Lung microvascular endothelial cell (primary cell): ENCODE measurements at regions not wholly inside any gene's neighbourhood (a gene's known extent, or its start where the extent isn't known, plus 50 kb on each side); places are given as distances from the start of the nearest gene placed in this dataset.
"Not testable (repeated sequence)": the region's sequence is repeated elsewhere in the genome, so short reads cannot be mapped to it uniquely, and the experiment has no call there.

Experiments
- DNase-seq, 2 donors: peaks; one replicate each; pipeline versions ENCODE4 v3.0.0 to v3.0.0-alpha.2; 2010; ENCODE audit warnings: low read depth in 2 of 2

DNA sequence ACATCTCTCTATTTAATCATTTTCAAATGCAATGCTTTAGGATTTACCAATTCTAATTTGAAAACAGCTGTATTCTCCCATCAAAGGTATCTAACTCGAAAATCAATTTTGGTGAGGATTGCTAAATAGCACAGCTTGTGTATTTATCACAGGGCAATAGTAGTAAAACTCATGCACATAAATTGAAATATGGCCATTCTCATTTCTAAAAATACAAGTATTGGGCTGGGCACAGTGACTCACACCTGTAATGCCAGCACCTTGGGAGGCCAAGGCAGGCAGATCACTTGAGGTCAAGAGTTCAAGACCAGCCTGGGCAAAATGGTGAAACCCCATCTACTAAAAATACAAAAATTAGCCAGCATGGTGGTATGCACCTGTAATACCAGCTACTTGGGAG is 164.8 kb upstream of the RASA1 start:
- DNase-seq = no peak

DNA sequence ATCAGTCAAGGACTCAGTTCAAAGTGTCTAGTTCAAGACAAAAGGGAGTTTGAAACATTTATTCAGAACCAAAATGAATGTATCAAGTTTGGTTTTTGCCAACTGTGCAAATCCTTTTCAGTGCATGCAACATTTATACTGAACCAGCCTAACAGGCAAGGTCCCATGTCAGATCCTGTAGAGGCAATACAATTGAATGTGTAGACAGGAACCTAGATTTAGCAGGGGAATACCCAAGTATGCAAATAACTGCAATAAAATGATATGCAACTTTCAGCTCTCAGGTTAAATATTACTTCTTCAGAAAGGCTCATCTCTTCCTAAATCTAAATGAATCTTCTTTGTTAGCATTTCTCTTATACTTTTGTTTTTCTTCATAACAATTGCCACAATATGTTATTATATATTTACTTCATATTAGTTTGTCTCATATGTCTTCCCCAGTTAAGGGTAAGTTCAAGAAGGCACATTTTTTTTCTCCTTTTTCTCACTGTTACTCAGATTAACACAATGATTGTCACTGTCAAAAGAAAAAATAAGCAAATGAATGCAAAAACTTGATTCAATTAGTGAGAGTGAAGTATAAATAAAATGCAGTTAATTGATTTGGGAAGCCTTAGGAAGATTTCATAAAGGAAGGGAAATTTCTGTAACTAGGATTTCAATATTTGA is 163.9 kb upstream of the RASA1 start:
- DNase-seq = peak in 1 of 2 donors; percentile 33

DNA sequence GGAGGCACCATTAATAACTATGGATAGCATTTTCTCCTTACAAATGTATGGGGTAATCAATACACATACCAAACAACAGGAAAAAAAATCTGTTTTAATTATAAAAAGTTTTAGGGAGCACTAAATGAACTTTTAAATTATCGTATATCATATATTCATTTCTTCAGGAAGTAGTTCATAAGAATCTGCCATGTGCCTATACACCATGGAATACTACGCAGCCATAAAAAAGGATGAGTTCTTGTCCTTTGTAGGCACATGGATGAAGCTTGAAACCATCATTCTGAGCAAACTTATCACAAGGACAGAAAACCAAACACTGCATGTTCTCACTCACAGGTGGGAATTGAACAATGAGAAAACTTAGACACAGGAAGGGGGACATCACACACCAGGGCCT is 162.1 kb upstream of the RASA1 start:
- no peak for DNase-seq

DNA sequence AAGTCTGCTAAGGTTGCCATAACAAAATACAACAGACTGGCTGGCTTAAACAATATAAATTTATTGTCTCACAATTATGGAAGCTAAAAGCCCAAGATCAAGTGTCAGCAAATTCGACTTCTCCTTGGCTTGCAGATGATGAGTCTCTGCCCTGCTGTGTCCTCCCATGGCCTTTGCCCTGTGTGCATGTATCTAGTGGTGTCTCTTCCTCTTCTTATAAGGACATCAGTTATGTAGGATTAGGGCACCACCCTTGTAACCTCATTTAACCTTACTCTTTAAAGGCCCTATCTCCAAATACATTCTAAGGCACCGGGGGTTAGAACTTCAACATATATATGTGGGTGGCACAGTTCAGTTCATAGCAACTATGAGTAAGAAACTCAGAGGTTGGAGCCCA is 157.9 kb upstream of the RASA1 start:
- DNase-seq = no peak

DNA sequence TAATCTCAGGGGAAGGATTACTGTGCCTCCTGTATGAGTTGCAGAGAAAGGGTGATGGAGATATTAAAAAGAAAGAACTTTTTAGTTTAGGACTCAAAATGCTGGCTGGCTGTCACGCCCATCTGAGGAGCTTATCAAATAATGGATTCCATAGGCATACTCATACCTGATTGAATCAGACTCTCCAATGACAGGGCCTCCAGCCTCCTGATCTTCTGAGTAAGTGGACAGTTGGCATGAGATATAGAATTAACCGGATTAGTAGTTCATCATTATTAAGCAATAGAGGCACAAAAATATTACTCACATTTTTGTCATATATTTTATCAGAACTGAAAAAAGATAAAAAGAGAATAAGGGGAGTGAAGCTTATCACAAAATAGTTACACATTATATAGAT is 157.0 kb upstream of the RASA1 start:
- DNase-seq = no peak

DNA sequence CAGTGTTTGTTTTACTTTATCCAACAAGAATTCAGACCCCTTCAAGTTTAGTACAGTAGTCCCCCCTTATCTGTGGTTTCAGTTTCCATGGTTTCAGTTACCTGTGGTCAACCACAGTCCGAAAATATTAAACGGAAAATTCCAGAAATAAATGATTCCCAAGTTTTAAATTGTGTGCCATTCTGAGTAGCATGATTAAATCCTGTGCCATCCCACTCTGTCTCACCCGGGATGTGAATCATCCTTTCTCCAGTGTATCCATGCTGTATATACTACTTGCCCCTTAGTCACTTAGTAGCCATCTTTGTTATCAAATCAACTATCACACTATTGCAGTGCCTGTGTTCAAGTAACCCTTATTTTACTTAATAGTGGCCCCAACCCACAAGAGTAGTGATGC is 153.8 kb upstream of the RASA1 start:
- peak in 1 of 2 donors; percentile 48 for DNase-seq

DNA sequence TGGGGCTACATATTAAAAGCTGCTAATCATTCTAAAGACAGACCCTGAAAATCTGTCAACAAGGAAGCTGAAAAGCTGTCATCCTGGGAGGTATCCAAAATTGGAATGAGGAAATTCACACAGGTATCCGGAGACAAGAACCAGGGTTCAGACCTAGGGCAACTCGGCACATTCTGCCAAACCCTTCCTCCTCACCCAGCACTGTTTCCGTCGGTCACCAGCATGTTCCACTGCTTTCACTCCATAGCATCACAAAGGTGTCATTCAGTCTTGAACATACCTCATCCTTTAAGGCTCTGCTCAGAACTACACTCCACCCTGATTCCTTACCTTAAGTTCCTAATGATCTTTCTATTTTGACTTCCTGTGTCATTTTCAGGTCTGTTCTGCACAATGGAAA is 153.1 kb upstream of the RASA1 start:
- DNase-seq = peak in 1 of 2 donors; percentile 21

DNA sequence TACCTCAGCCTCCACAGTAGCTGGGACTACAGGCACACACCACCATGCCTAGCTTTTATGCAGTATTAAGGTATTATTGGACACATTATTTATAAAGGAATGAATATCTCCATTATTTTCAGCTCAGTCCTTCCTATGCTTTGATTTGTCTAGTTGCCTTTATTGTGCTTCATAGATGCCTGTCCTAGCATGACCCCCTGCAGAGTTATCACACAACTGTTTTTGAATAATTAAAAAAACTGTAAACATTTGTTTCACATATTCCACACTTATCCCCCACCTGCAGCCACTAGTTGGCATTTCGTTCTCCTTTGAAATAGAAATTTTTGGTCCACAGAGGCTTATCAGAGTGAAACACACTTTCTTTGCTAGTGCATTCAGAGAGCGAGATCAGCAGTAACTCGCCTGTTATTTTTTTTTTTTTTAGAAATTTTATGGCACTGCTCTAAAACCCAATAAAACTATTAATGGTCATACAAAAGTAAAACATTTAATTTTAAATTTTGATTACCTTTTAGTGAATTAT is 151.8 kb upstream of the RASA1 start:
- DNase-seq = no peak

DNA sequence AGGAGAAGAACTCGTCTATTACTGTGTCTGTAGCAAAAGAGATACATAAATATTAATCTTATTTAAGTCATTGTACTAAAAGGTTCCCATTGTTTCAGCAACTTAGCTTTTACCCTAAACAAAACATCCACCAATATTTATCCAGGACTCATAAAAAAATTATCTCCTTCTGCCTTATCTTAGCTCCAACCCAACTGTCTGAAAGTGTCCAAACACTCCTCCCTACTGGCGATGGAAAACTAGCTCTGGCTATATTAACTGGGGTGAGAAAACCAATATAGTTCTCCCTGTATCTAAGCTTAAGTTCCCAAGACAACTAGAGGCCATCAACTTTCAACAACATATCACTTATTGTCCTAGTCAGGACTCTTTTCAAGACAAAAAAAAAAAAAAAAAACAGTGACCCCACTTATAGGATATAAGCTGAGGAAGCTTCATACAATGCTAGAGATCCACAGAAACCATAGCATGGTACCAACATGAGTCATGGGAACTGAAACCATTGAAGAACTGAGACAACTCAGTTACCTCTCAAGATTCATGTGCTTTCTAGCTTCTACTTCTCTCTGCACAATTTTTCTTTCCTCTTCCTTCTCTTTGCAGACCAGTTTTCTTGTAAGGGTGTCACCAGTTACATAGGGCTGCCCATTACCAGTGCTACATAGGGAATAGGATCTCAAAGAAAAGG is 150.7 kb upstream of the RASA1 start:
- DNase-seq = no peak

DNA sequence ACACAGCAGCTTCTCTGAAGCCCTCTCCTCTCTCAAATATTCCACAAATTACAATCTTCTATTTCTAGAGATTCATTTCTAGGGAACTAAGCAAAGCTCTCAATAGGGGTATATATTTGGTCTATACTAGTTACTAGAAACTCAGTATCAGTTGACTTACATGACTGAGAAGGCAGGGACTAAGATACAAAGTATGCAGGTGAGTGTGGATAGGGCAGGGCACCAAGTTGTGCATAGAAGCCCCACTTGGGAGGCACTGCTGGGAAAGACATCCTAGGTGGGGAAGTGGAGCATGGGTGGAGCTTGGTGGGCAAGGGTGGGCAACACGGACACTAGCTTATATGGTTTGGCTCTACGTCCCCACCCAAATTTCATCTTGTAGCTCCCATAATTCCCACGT is 148.1 kb upstream of the RASA1 start:
- no peak for DNase-seq

DNA sequence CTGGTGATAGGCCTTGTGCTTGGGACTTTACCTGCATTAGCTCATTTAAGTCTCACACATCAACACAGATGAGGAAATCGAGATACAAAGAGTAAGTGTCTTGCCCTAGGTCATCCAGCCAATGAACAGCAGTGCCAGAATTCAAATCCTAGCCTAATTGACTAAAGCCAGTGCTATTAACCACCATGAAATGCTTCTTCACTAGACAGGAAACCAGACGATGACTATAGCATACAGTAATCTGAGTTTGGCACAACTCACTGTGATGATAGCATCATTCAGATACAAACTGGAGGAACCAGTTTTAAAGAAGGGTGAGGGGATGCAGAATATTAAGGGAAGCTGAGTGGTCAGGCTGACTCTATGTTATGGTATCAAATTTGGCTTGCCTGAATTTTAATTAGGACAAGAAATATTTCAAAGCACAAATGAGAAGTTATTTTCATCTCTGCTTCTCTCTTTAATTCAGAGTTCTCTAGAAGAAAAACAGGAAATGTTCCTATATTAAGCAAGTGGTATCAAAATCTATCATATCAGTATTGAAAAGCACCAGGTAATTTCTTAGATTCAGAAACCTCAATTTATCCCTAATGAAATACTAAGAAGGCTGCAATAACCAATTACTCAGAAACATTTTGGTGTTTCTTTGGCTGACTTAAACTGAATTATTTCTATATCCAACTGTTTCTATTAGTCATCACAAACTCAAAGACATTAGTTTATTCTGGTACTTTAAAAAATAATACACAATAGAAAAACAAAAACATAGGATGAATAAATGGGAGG is 147.0 kb upstream of the RASA1 start:
- peak; percentile 70 to 93 for DNase-seq

DNA sequence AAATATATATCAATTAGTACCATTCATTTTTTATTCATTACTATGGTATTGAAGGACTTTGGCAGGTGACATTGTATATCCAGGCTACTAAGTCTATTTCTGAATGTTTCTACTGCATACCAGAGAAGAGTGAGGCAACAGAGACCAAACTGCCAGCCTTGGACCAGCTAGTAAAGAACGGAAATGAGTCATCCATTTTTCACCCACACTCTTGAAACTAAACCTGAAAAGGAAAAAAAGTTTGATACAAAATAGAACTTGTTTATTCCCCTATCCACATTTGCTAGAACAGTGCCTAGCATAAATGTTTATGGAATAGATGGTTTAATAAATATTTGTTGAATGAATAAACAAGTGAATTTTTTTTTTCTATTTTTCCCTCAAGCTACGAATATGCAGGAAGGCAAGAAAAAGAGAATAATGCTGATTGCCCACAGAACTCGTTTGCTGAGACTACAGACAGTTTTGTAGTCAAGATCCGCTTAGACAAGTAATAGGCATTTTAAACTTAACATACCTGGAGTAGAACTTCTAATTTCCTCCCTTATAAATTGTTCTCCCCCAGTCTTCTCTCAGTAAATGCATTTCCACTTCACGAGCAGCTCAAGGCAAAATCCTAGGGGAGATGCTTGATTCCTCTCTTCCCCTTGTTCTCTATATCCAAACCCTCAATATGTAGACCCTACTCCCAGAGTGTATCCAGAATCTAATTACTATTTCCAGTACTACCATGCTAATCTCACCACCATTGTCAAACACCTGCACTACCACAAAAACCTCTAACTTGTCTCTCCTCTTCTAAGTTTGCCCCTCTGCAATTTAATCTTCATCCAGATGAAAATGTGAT is 146.2 kb upstream of the RASA1 start:
- peak; percentile 73 to 91 for DNase-seq

DNA sequence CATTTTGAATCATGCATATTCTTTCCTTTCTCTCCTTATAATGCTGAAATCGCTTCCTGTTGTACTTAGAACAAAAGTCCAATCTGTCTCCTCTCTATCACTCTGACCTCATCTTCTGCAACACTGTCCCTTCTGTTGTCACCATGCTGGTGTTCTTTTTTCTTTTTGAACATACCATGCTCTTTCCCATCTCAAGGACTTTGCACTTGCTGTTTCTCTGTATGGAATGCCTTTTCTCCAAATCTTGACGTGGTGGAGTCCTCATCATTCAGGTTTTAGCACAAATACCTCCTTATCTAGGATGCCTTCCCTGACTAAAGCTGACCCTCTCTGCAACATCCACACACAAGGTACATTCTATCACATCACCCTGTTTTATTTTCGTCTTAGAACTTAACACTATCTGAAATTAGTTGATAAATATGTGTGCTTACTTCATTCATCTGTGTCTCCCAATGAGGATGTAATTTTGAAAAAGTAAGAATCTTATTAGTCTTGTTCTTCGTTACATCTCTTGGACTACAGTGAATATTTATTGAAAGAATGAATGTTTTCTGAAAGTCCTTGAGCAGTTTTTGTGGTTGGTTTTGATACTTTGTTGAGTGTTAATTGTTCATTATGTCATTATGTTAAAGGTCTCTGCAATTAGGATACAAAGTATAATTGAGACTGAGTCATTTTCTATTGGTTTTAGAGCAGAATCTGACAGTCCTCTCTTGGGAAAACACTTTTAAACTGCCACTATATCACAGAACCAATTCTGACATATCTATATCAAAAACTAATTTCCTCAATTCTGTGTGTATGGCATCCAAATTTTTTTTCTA is 145.3 kb upstream of the RASA1 start:
- no peak for DNase-seq

DNA sequence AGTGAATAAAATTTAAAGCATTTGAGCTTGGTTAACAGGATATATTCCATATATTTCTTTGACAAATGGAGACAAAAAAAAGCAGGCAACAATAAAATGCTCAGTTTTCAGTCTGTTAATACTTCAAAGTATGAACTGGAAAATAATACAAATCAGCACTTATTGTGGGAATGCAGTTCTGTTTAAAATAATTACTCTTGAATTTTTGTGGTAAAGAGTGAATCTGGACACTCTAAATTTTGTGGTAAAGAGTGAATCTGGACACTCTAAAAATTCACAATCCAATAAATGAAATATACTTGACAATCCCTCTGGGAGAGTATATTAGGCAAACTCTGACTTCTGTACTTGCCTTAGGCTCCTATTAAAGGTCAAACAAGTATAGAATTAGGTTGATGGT is 141.9 kb upstream of the RASA1 start:
- no peak for DNase-seq

DNA sequence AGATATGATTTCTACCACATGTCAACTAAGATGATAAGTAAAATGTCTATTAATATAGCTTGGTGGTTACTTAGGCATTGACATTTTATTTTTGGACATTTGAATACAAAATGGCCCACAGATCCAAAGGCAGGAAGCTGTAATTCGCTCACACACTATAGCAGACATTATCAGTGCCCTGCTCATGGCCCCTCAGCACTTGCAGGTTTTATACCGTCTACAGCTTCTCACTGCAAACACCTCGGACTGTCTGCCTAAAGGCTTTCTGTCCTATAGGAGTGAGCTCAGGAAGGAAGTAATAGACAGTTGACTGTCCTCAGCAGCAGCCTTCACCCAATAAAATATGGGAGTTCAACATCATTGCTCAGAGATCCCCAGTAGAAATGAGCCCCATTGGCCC is 140.8 kb upstream of the RASA1 start:
- DNase-seq = no peak

DNA sequence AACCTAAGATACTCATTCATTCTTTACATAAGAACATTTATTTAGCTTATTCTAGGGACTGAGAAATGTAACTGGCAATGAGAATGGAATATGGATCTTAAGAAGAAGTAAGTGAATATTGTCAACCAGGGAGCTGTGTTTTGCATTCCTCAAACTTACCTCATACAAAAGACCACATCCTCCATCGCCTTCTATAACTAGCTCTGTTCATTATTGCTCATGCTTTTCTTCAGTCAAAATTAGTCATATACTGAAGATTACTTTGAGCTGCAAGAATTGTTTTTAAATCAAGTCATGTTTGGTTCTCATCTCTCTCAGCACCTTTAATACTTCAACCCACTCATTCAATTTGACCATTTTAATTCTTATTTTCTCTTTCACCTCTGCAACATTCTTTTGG is 140.3 kb upstream of the RASA1 start:
- DNase-seq = peak in 1 of 2 donors; percentile 34

DNA sequence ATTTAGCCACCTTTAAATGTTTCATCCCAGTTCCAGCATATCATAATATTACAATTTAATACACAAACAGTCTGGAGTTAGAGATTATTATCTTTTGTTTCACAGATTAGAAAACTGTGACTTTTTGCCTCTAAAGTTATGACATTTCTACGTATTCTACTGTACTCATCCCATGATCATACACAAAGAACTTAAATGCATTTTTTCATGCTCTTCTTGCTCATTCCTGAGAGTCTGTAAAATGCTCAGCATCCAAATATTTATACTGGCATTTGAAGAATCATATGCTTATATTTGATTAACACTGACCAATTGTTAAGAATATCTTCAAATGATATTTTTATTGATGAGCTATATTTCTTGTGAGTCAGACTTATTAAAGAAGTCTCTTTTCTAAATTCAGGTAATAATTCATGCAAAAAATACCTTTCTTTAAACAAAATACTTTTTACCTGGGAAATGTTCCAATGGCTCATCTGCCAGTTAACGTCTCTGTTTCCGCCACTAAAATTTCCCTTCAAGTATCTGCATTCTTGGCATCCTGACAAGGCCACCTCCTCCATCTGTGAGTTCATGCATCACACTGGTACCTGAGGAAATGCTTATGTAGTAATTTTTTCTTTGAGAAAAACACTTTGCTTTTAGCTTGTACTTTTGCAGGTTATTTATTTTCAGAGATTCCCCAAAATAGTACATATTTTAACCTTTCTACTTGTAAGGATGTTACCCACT is 139.6 kb upstream of the RASA1 start:
- DNase-seq = peak in 1 of 2 donors; percentile 31

DNA sequence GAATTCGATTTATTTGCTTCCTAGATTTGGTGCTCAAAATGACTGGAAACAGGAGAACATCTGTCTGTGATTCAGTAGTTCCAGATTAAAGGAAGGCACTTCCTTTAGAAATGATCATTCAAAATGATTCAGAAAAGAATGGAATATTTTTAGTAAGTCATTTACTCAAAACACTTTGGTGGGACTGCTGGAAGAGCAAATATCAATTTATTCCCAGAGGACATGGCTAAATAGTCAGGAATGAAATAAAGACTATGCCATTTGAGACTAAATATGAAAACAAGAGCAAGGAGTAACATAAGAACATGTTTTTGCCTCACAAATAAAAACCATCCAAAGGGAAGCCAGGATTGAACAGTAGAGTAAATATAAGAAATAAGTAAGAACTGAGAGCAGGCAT is 138.6 kb upstream of the RASA1 start:
- DNase-seq = no peak

DNA sequence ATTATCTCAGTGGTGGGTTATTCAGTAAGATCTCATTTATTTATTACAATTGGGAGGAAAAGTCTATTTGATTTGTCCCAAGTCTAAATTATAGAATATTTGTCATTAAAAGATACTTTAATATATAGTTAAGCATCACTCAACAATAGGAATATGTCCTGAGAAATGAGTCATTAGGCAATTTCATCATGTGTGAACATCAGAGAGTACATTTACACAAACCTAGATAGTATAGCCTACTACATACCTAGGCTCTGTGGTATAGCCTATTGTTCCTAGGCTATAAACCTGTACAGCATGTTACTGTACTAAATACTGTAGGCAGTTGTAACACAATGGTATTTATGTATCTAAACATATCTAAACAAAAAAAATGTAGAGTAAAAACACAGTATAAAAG is 135.0 kb upstream of the RASA1 start:
- DNase-seq = no peak

DNA sequence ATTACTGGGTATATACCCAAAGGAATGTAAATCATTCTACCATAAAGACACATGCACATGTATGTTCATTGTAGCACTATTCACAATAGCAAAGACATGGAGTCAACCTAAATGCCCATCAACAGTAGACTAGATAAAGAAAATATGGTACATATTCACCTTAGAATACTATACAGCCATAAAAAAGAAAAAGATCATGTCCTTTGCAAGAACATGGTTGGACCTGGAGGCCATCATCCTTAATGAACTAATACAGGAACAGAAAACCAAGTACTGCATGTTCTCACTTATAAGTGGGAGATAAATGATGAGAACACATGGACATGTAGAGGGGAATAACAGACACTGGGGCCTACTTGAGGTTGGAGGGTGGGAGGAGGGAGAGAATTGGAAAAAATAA is 133.2 kb upstream of the RASA1 start:
- not testable (repeated sequence) for DNase-seq
